NCI-H345 treated with DMSO at 0.1 percent for 48 hours (cell line): ENCODE measurements at regions not wholly inside any gene's neighbourhood (a gene's known extent, or its start where the extent isn't known, plus 50 kb on each side); places are given as distances from the start of the nearest gene placed in this dataset.

Experiments
- DNase-seq: peaks from one replicate; lab custom pipeline; 2025; ENCODE audit not compliant: unreplicated experiment; lab: John Stamatoyannopoulos, UW

GRCh38 chr14:27077214-27077613, 479.4 kb upstream of the NOVA1 start:
- DNase-seq: no peak

- no peak for DNase-seq
Observed at GRCh38 chr14:27077710-27078109, 479.9 kb upstream of the NOVA1 start.

- no peak for DNase-seq
Observed at GRCh38 chr14:27078191-27078590, 480.4 kb upstream of the NOVA1 start.

DNA sequence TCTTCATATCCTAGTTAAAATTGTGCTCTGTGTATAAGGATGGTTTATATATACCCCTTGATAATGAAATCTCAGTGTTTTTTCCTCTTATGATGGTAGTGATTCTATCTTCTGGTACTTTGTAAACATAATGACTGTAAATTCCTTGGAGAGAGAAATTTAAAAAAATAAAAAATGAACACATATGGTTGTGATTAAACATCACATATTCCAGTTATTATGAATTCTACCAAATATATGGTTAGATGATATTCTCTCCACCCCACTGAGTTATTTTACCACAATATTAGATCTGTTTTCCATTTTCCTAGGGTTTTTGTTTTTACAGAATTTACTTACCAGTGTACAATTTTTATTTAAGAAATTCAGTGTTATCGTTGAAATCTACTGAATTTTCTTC, 481.9 kb upstream of the NOVA1 start:
- no peak for DNase-seq

DNA sequence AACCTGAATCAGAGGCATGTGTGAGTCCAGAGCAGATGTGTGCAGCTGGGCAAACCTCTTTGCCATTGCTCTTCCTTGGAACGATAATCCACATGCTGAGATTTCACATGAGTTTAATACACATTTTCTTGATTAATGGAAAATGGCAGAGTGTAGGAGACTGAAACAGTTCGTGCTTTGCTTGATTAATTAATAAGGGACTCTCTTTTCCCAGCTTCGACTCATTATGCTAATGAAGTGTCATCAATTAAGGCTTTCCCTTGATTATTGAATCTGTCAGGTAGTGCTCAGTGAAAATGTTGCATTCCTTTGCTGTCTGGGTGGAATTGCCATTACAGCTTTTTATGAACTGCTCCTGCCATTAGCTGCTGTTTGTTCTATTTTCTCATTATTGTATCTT, 487.7 kb upstream of the NOVA1 start:
- DNase-seq: no peak

DNA sequence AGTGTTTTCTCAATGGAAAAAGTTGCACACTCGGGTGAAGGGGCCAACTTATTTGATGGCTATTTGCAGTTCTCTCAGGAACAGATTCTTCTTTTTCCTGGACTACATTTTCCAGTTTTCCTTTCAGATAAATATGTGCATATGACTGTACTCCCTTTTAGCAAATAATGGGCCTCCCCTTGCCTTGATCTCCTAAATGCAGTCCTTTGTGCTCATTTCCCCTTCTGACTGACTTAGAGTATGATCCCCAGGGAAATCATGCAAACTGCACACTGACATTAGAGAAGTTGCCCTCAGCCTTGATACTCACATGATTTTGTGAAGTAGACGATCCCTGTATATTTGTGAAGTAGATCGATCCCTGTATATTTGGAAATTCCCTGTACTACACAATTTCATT, 492.9 kb upstream of the NOVA1 start:
- DNase-seq: no peak

DNA sequence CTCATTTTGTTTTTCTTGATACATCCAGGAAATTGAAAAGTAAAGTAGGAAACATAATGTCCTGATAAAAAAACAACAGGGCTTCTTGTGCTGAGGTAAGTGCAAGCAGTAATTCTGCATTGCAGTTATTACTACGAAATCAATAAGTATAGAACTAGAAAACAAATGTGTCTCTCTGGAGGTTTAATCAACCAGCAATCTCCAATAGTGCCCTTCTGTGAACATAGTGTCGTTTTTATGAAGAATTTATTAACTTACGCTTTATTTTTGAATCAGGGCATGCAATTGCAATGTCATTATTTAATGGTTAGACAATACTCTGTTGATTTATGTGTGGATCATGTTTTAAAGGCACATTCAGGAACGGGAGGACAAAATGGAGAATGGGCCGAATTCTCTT, 494.1 kb upstream of the NOVA1 start:
- DNase-seq: no peak

DNA sequence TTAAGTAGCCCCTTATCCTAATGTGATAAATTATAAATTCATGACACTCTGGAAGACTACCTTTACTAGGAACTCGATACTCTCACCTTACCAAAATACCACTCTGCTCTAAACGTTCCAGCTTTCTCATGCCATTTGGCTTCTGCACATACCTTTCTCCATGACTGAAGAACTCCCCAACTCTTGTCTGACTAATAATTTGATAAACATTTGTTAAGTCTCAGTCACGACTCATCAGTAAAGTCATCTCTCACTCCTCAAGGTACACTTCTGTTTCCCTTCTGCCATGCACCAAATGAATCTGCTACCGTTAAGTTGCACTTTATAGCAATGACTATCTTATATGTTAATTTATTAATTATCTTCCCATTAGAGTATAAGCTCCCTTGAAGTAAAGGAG, 498.3 kb upstream of the NOVA1 start:
- no peak for DNase-seq

- no peak for DNase-seq
Observed at GRCh38 chr14:27098451-27098850, 500.6 kb upstream of the NOVA1 start.

- DNase-seq: no peak
Observed at GRCh38 chr14:27114180-27114579, 516.3 kb upstream of the NOVA1 start.

DNA sequence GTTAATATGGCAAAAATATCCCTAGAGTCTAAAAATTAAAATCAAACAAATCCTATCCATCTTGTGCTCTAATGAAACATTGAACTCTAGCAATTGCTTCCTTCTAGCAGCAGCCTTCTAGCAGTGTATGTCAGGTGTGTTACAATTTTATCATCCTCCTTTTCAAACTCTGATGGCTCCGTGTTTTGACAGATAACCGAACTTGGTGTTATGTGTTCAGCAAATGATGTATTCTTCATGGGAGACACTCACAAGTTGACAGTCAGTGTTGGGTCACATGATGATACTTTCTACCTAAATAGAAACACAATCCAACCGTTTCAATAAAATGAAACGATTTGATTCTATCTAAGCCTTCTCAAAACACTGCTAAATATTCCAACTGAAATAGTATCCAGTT, 525.3 kb upstream of the NOVA1 start:
- no peak for DNase-seq

DNA sequence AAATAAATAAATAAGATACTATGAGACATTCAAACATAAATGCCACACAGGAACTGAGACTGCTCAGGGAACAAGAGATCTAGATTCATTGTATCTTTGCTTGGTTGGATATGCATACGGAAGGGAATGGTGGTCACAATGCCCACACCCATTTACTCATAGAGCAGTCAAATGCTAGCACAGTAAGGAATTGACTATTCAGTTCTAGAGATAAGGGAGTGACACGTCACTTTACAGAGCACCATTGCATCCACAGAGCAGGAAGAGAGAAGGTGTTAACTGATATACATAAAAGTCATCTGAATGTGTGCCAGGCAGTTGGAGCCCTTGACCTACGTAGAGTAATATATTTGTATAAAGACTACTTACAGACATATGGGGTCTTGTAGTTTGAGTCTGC, 530.0 kb upstream of the NOVA1 start:
- no peak for DNase-seq

DNA sequence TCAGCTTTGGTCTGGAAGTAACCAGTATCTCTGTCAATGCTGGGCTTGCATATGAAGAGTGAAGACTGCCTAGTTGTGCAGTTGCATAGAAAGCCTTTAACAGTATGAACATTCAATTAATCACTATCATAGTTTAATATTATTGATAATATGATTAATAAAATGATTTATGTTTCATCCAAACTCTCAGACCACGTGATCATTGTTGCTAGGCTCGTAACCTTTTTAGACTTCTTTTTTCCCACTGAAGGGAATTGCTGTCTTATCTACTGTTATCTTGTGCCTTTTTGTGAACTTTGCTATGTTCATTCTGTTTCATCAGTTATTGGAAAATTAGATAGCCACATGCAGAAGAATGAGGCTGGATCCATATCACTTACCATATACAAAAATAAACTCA, 536.4 kb upstream of the NOVA1 start:
- no peak for DNase-seq

GRCh38 chr14:27145170-27145569, 547.3 kb upstream of the NOVA1 start:
- no peak for DNase-seq

- DNase-seq: no peak
Observed at GRCh38 chr14:27148143-27148542, 550.3 kb upstream of the NOVA1 start.

GRCh38 chr14:27164139-27164538, 566.3 kb upstream of the NOVA1 start:
- DNase-seq: no peak

- DNase-seq: no peak
Observed at GRCh38 chr14:27175489-27175888, 577.7 kb upstream of the NOVA1 start.

- no peak for DNase-seq
Observed at GRCh38 chr14:27181333-27181732, 583.5 kb upstream of the NOVA1 start.

DNA sequence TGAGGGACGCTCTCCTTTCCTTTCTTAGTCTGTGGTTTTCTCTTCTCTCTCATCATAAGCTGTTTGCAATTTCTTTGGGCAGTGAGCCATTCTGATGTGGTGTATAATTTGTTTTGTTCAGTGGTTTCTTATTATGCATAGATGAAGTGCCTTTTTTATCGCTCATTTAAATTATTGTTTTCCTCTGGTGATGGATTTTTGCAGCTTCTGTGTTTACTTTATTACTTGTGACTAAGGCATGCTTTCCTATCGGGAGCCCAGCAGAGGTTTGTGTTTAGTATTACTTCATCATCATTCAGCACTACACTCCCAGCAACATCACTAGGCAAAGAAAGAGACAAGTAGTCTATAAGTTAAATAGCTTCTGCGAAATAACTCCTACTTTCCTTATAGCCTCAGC, 586.6 kb upstream of the NOVA1 start:
- no peak for DNase-seq

DNA sequence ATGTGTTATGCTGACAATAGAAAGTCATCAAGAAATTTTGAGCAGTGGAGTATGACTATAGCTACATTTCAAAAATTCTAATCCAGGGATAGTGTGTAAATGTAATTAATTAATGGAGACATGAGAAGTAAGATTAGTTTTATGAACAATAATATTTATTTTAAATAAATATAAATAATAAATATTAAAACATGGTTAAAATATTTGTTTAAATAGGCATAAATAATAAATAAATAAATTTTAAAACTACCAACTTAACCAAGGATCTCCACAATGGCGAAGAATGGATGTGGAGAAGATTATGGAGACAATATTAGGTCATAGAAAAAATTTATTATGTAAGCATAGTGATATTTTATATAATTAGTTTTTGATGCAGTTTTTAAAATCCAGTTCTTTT, 588.2 kb upstream of the NOVA1 start:
- DNase-seq: no peak

DNA sequence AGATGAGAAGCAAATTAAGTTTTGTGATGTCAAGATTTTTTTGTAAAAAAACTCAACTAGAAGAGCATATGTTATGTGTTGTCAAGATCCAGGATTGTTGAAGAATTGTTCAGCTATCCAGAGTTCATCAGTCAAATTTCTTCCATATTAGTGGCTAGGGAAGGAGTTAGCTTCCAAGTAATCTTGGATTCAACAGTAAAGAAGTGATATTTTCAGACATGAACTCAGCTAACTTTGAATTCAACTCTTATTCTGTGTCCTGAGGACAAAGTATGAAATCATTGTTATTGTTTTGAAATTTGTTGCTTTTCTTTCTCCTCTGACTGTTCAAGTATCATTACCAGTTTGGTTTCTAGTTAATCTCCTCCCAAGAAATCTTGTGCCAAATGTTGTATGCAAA, 589.3 kb upstream of the NOVA1 start:
- DNase-seq: no peak

GRCh38 chr14:27190296-27190695, 592.5 kb upstream of the NOVA1 start:
- DNase-seq: no peak

GRCh38 chr14:27199272-27199671, 601.4 kb upstream of the NOVA1 start:
- DNase-seq: no peak

GRCh38 chr14:27205036-27205435, 607.2 kb upstream of the NOVA1 start:
- DNase-seq: no peak
